ENCODE measurements at regions not wholly inside any gene's neighbourhood (a gene's known extent, or its start where the extent isn't known, plus 50 kb on each side); places are given as distances from the start of the nearest gene placed in this dataset.

DNA sequence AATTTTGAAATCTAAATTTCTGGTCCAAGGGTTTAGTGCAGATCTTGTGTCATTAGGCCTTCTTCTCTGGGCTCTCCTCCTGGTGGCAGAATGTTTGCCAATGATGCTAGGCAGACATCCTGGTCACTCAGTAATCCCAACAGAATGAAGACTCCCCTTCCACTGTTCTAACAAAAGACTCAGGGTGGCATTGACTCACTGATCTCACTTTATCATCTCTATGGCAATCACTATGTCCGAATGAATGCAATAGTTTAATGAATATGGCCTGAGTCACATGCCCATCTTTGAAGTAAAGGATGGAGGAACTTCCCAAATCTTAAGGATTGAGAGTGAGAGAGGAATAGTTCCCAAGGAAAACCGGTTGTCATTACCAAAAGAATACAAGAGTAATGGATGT, 261.1 kb downstream of the KCNE4 start:
- Histone ChIP-seq H2AFZ (ENCODE audit: low read length) (no peak overlapping the region), H3K9me3 (ENCODE audit: control insufficient read depth, insufficient read depth, low read depth, low read length) (no peaks in the 10 kb centered on the region), H3K9ac (ENCODE audit: insufficient read depth, low read length) (no peak overlapping the region), H4K20me1 (ENCODE audit: control insufficient read depth, extremely low read depth, insufficient read depth, low read length) (no peaks in the 10 kb centered on the region), H3K79me2 (ENCODE audit: control insufficient read depth, insufficient read depth, low read length) (no peaks in the 10 kb centered on the region), H3K4me1 (ENCODE audit: control insufficient read depth, extremely low read depth, insufficient read depth, low read length) (no peaks in the 10 kb centered on the region), H3K4me3 (replicated peaks in 1 of 4; ENCODE audit: control extremely low read depth in 1 of 4, insufficient read depth in 1 of 4, low read depth in 3 of 4, low read length in 4 of 4) (no peak overlapping the region), H3K36me3 (ENCODE audit: control insufficient read depth, insufficient read depth, low read length) (no peaks in the 10 kb centered on the region), H3K27me3 (ENCODE audit: control insufficient read depth, insufficient read depth, low read length) (no peaks in the 10 kb centered on the region), H3K4me2 (ENCODE audit: extremely low read depth, insufficient read depth, low read length) (no peak overlapping the region), H3K27ac (ENCODE audit: insufficient read depth, low read length) (no peak overlapping the region)
- no peak for DNase-seq (ENCODE audit: low read depth in 2 of 2)
- no peak for TF ChIP-seq EZH2 (IDR thresholded peaks at IDR 0.05; ENCODE audit: low read length, missing control alignments)
- TF ChIP-seq, protein P1, sequence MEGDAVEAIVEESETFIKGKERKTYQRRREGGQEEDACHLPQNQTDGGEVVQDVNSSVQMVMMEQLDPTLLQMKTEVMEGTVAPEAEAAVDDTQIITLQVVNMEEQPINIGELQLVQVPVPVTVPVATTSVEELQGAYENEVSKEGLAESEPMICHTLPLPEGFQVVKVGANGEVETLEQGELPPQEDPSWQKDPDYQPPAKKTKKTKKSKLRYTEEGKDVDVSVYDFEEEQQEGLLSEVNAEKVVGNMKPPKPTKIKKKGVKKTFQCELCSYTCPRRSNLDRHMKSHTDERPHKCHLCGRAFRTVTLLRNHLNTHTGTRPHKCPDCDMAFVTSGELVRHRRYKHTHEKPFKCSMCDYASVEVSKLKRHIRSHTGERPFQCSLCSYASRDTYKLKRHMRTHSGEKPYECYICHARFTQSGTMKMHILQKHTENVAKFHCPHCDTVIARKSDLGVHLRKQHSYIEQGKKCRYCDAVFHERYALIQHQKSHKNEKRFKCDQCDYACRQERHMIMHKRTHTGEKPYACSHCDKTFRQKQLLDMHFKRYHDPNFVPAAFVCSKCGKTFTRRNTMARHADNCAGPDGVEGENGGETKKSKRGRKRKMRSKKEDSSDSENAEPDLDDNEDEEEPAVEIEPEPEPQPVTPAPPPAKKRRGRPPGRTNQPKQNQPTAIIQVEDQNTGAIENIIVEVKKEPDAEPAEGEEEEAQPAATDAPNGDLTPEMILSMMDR (conservative IDR thresholded peaks at IDR 0.05 in 1 of 2, IDR thresholded peaks at IDR 0.05 in 1 of 2; ENCODE audit: low read depth in 1 of 2, low read length in 2 of 2) = no peak

DNA sequence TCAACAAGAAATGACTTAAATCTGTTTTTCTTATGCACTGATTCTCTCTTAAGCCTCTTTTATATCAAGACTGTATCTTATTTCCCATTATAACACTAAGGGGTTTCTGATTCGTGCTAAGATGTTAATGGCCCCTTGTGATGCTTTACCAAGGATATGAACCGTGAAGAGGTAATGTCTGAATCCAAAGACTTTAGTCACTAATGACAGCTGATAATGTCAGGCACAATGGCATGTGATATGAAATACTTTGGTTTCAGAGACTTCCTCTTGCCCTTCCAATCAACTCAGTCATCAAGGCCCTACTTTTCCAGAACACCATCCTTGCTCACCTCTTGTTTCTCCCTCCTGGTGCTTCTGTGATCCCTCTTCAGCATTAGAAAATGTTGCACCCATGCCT, 262.8 kb downstream of the KCNE4 start:
- no peaks in the 10 kb centered on the region for H4K20me1 ChIP-seq (ENCODE audit: control insufficient read depth, extremely low read depth, insufficient read depth, low read length)
- no peaks in the 10 kb centered on the region for H3K27me3 ChIP-seq (ENCODE audit: control insufficient read depth, insufficient read depth, low read length)
- H3K4me1 ChIP-seq (ENCODE audit: control insufficient read depth, extremely low read depth, insufficient read depth, low read length) = no peaks in the 10 kb centered on the region
- H3K27ac ChIP-seq (ENCODE audit: insufficient read depth, low read length) = no peak overlapping the region
- no peak overlapping the region for H3K4me2 ChIP-seq (ENCODE audit: extremely low read depth, insufficient read depth, low read length)
- TF ChIP-seq EZH2 (IDR thresholded peaks at IDR 0.05; ENCODE audit: low read length, missing control alignments) = no peak
- TF ChIP-seq, protein P1 (conservative IDR thresholded peaks at IDR 0.05 in 1 of 2, IDR thresholded peaks at IDR 0.05 in 1 of 2; ENCODE audit: low read depth in 1 of 2, low read length in 2 of 2) = no peak
- H3K9me3 ChIP-seq (ENCODE audit: control insufficient read depth, insufficient read depth, low read depth, low read length) = no peaks in the 10 kb centered on the region
- no peaks in the 10 kb centered on the region for H3K79me2 ChIP-seq (ENCODE audit: control insufficient read depth, insufficient read depth, low read length)
- no peak overlapping the region for H3K9ac ChIP-seq (ENCODE audit: insufficient read depth, low read length)
- peak in 1 of 2 donors; percentile 64 for DNase-seq (ENCODE audit: low read depth in 2 of 2)
- no peaks in the 10 kb centered on the region for H3K36me3 ChIP-seq (ENCODE audit: control insufficient read depth, insufficient read depth, low read length)
- H3K4me3 ChIP-seq (replicated peaks in 1 of 4; ENCODE audit: control extremely low read depth in 1 of 4, insufficient read depth in 1 of 4, low read depth in 3 of 4, low read length in 4 of 4) = no peak overlapping the region
- no peak overlapping the region for H2AFZ ChIP-seq (ENCODE audit: low read length)

DNA sequence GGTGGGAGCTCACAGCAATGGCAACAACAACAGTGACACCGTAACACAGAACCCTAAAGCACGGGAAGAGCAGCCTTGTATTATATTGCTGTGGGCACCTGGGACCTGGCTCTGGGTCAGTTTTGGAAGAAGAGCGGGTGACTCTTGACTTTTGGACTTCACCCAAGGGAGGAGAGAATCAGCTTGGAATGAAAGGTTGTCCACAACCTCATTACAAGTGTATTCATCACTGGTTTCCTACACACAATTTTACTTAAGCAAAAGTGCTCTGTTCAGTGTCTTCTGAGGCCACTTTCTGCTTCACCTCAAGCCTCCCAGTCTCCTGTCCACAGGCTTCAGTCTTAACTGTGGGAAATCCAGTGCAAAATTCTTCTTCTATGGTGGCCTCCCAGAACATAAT, 263.8 kb downstream of the KCNE4 start:
- TF ChIP-seq, protein P1 (conservative IDR thresholded peaks at IDR 0.05 in 1 of 2, IDR thresholded peaks at IDR 0.05 in 1 of 2; ENCODE audit: low read depth in 1 of 2, low read length in 2 of 2) = no peak
- no peak for TF ChIP-seq EZH2 (IDR thresholded peaks at IDR 0.05; ENCODE audit: low read length, missing control alignments)
- Histone ChIP-seq H3K36me3 (ENCODE audit: control insufficient read depth, insufficient read depth, low read length) (no peaks in the 10 kb centered on the region), H3K4me3 (replicated peaks in 1 of 4; ENCODE audit: control extremely low read depth in 1 of 4, insufficient read depth in 1 of 4, low read depth in 3 of 4, low read length in 4 of 4) (no peak overlapping the region), H3K27ac (ENCODE audit: insufficient read depth, low read length) (no peak overlapping the region), H4K20me1 (ENCODE audit: control insufficient read depth, extremely low read depth, insufficient read depth, low read length) (no peaks in the 10 kb centered on the region), H3K27me3 (ENCODE audit: control insufficient read depth, insufficient read depth, low read length) (no peaks in the 10 kb centered on the region), H3K9ac (ENCODE audit: insufficient read depth, low read length) (no peak overlapping the region), H3K4me2 (ENCODE audit: extremely low read depth, insufficient read depth, low read length) (no peak overlapping the region), H2AFZ (ENCODE audit: low read length) (no peak overlapping the region), H3K9me3 (ENCODE audit: control insufficient read depth, insufficient read depth, low read depth, low read length) (no peaks in the 10 kb centered on the region), H3K79me2 (ENCODE audit: control insufficient read depth, insufficient read depth, low read length) (no peaks in the 10 kb centered on the region), H3K4me1 (ENCODE audit: control insufficient read depth, extremely low read depth, insufficient read depth, low read length) (no peaks in the 10 kb centered on the region)
- DNase-seq (ENCODE audit: low read depth in 2 of 2) = peak in 1 of 2 donors; percentile 69

All from fibroblast of lung (primary cell).